PC-9 (cell line): ENCODE measurements at regions not wholly inside any gene's neighbourhood (a gene's known extent, or its start where the extent isn't known, plus 50 kb on each side); places are given as distances from the start of the nearest gene placed in this dataset.

ENCODE experiments used
- BruUV-seq: library from RNA; stranded (reverse); fragments of 400-500 nt; replicated peaks from 2 replicates; lab custom pipeline; 2021; lab: Mats Ljungman, UMichigan
- CTCF ChIA-PET: fragments of 300-600 bp; sonication (Branson Sonifier 250); formaldehyde crosslinking; loops from one replicate; lab custom pipeline; 2022; ENCODE audit warnings: antibody characterized with exemption; lab: Charles Lee
- POLR2A ChIA-PET: fragments of 300-600 bp; sonication (Branson Sonifier 250); formaldehyde crosslinking; loops from one replicate; lab custom pipeline; 2022; ENCODE audit warnings: antibody characterized with exemption; ENCODE audit not compliant: unreplicated experiment; lab: Charles Lee
- DNase-seq, 2 experiments: peaks; one replicate each; pipeline versions ENCODE4 v3.0.0 to v3.0.0-alpha.2; 2015 to 2022; ENCODE audit warnings: mixed read lengths in 1 of 2
- H2AFZ ChIP-seq: fragments of 200-600 bp; sonication (generic); 2 replicates; pipeline ENCODE4 v1.8.1; 2017; ENCODE audit warnings: antibody characterized with exemption
- H3F3A ChIP-seq: fragments of 200-600 bp; sonication (generic); 2 replicates; pipeline ENCODE4 v1.8.1; 2017; ENCODE audit warnings: antibody characterized with exemption, mild to moderate bottlenecking, low read depth; ENCODE audit not compliant: insufficient read depth
- H3K27ac ChIP-seq: fragments of 200-600 bp; sonication (generic); 2 replicates; pipeline ENCODE4 v1.6.1; 2016; ENCODE audit warnings: mixed run types
- H3K27me3 ChIP-seq: fragments of 200-600 bp; sonication (generic); 2 replicates; pipeline ENCODE4 v1.6.1; 2016; ENCODE audit warnings: low read depth, mixed run types; ENCODE audit not compliant: insufficient read depth
- H3K36me3 ChIP-seq: fragments of 200-600 bp; sonication (generic); 2 replicates; pipeline ENCODE4 v1.6.1; 2016; ENCODE audit warnings: low read depth, mixed run types
- H3K4me1 ChIP-seq: fragments of 200-600 bp; sonication (generic); replicated peaks from 2 replicates; pipeline ENCODE4 v1.6.1; 2016; ENCODE audit warnings: mixed run types; ENCODE audit not compliant: insufficient read depth
- H3K4me2 ChIP-seq: fragments of 200-600 bp; sonication (generic); 2 replicates; pipeline ENCODE4 v1.6.1; 2017; ENCODE audit warnings: mixed run types
- H3K4me3 ChIP-seq: fragments of 200-600 bp; sonication (generic); 2 replicates; pipeline ENCODE4 v1.6.1; 2016; ENCODE audit warnings: mixed run types
- H3K79me2 ChIP-seq: fragments of 200-600 bp; sonication (generic); 2 replicates; pipeline ENCODE4 v1.6.1; 2017; ENCODE audit warnings: low read depth, mixed run types
- H3K9me2 ChIP-seq: fragments of 200-600 bp; sonication (generic); 2 replicates; pipeline ENCODE4 v1.8.1; 2017; ENCODE audit warnings: mild to moderate bottlenecking; ENCODE audit not compliant: insufficient read depth
- H3K9me3 ChIP-seq: fragments of 200-600 bp; sonication (generic); 2 replicates; pipeline ENCODE4 v1.8.1; 2016; ENCODE audit warnings: low read depth; ENCODE audit not compliant: insufficient read depth
- H4K20me1 ChIP-seq: fragments of 200-600 bp; sonication (generic); 2 replicates; pipeline ENCODE4 v1.8.1; 2017; ENCODE audit not compliant: insufficient read depth
- CTCF ChIP-seq: fragments of 200-600 bp; sonication (generic); conservative IDR thresholded peaks from 2 replicates; pipeline ENCODE4 v1.6.1; 2017; ENCODE audit warnings: mixed run types, antibody characterized with exemption, mild to moderate bottlenecking, moderate library complexity
- EZH2 ChIP-seq: fragments of 200-600 bp; sonication (generic); IDR thresholded peaks from 2 replicates; pipeline ENCODE4 v1.8.0; 2017; ENCODE audit warnings: antibody characterized with exemption, low read depth
- intact Hi-C: fragments of 100-400 bp; cut with micrococcal nuclease; formaldehyde crosslinking; loops from one replicate; pipeline ENCODE4 v1.10.0; 2022; ENCODE audit not compliant: unreplicated experiment

- Histone ChIP-seq H3K36me3 (no peaks in the 10 kb centered on the region), H3K9me3 (peaks cover 5% of the 10 kb centered on the region; the same call in 1 of the 2 replicates), H4K20me1 (no peaks in the 10 kb centered on the region), H3K9me2 (no peaks in the 10 kb centered on the region), H3K79me2 (no peaks in the 10 kb centered on the region), H3K27ac (no peak overlapping the region), H3K4me3 (no peak overlapping the region), H3K4me2 (no peak overlapping the region), H2AFZ (no peak overlapping the region), H3F3A (no peaks in the 10 kb centered on the region), H3K27me3 (no peaks in the 10 kb centered on the region), H3K4me1 (no peaks in the 10 kb centered on the region)
- no TSS peak for BruUV-seq
- POLR2A ChIA-PET, result interaction anchor here (0.5 kb wide), 1 partner anchor 338 kb away, joined by 4 read pairs; no protein-coding TSS in a partner anchor
- intact Hi-C loops, result no loop called here
- CTCF ChIA-PET, result no interaction called here
- no peak for TF ChIP-seq CTCF
- TF ChIP-seq EZH2, result no peak
- DNase-seq, result no peak
Observed at GRCh38 chr14:80414080-80414479, 202.8 kb upstream of the DIO2 start.

- DNase-seq, result no peak
- H4K20me1 ChIP-seq, result no peaks in the 10 kb centered on the region
- H3K27me3 ChIP-seq, result no peaks in the 10 kb centered on the region
- H3K9me2 ChIP-seq, result no peaks in the 10 kb centered on the region
- no peak overlapping the region for H3K4me3 ChIP-seq
- TF ChIP-seq EZH2 (no peak), CTCF (no peak)
- ChIA-PET POLR2A (no interaction called here), CTCF (no interaction called here)
- intact Hi-C loops, result no loop called here
- H3K4me2 ChIP-seq, result no peak overlapping the region
- H3K79me2 ChIP-seq, result no peaks in the 10 kb centered on the region
- no peak overlapping the region for H3K27ac ChIP-seq
- H3F3A ChIP-seq, result no peaks in the 10 kb centered on the region
- H3K4me1 ChIP-seq, result no peaks in the 10 kb centered on the region; the same call in 1 of the 2 replicates
- H2AFZ ChIP-seq, result no peak overlapping the region
- no TSS peak for BruUV-seq
- no peaks in the 10 kb centered on the region for H3K36me3 ChIP-seq
- H3K9me3 ChIP-seq, result no peaks in the 10 kb centered on the region; the same call in 1 of the 2 replicates
Observed at GRCh38 chr14:80404413-80404812, 193.1 kb upstream of the DIO2 start.

GRCh38 chr14:80403036-80403435, 191.7 kb upstream of the DIO2 start:
- no peaks in the 10 kb centered on the region for H3F3A ChIP-seq
- no peak overlapping the region for H3K4me3 ChIP-seq
- ChIA-PET POLR2A (interaction anchor here (0.6 kb wide), 1 partner anchor 9 kb away, joined by 3 read pairs; no protein-coding TSS in a partner anchor), CTCF (no interaction called here)
- no peak overlapping the region for H2AFZ ChIP-seq
- H3K9me2 ChIP-seq, result no peaks in the 10 kb centered on the region
- BruUV-seq, result no TSS peak
- H3K4me1 ChIP-seq, result no peaks in the 10 kb centered on the region; the same call in 1 of the 2 replicates
- no peaks in the 10 kb centered on the region for H3K36me3 ChIP-seq
- no peak for DNase-seq
- H3K9me3 ChIP-seq, result 0 out of 2 replicates have a peak, but pooled peaks cover 4% of the 10 kb centered on the region
- no peak overlapping the region for H3K4me2 ChIP-seq
- no peaks in the 10 kb centered on the region for H4K20me1 ChIP-seq
- intact Hi-C loops, result no loop called here
- no peaks in the 10 kb centered on the region for H3K79me2 ChIP-seq
- no peaks in the 10 kb centered on the region for H3K27me3 ChIP-seq
- TF ChIP-seq CTCF, result no peak
- no peak for TF ChIP-seq EZH2
- no peak overlapping the region for H3K27ac ChIP-seq
